ENCODE measurements at regions not wholly inside any gene's neighbourhood (a gene's known extent, or its start where the extent isn't known, plus 50 kb on each side); places are given as distances from the start of the nearest gene placed in this dataset.

- Histone ChIP-seq H3K36me3 (ENCODE audit: control insufficient read depth, insufficient read depth, low read length) (no peaks in the 10 kb centered on the region), H3K4me3 (ENCODE audit: low read depth, low read length) (no peak overlapping the region), H3K4me1 (ENCODE audit: control insufficient read depth, insufficient read depth, low read length, poor library complexity, severe bottlenecking) (no peaks in the 10 kb centered on the region), H3K27ac (ENCODE audit: insufficient read depth, low read length, poor library complexity, severe bottlenecking) (no peak overlapping the region), H3K9me3 (ENCODE audit: control insufficient read depth in 2 of 2, low read length in 2 of 2) (no peaks in the 10 kb centered on the region), H3K27me3 (ENCODE audit: control insufficient read depth, insufficient read depth, low read length) (no peaks in the 10 kb centered on the region)
- ATAC-seq (ENCODE audit: low read depth in 2 of 2) (no peak), DNase-seq (peak in 1 of 3 donors; percentile 51)
- H3K27me3 Mint-ChIP-seq = no peaks in the 10 kb centered on the region
- H3K36me3 Mint-ChIP-seq = peaks cover 22% of the 10 kb centered on the region
- H3K9me3 Mint-ChIP-seq = peaks cover 0 to 1% (median 0%) of the 10 kb centered on the region in 7 donors
- no peak overlapping the region for H3K27ac Mint-ChIP-seq
- no peak overlapping the region for H3K4me3 Mint-ChIP-seq
- peaks cover 0 to 7% (median 4%) of the 10 kb centered on the region in 4 donors for H3K4me1 Mint-ChIP-seq
These were observed 133.7 kb downstream of the AEBP2 start for GRCh38 chr12:19572920-19573558.

GRCh38 chr12:19573866-19574265, 134.6 kb downstream of the AEBP2 start:
- Histone ChIP-seq H3K4me1 (ENCODE audit: control insufficient read depth, insufficient read depth, low read length, poor library complexity, severe bottlenecking) (no peaks in the 10 kb centered on the region), H3K27ac (ENCODE audit: insufficient read depth, low read length, poor library complexity, severe bottlenecking) (no peak overlapping the region), H3K9me3 (ENCODE audit: control insufficient read depth in 2 of 2, low read length in 2 of 2) (no peaks in the 10 kb centered on the region), H3K27me3 (ENCODE audit: control insufficient read depth, insufficient read depth, low read length) (no peaks in the 10 kb centered on the region), H3K4me3 (ENCODE audit: low read depth, low read length) (no peak overlapping the region), H3K36me3 (ENCODE audit: control insufficient read depth, insufficient read depth, low read length) (no peaks in the 10 kb centered on the region)
- H3K4me1 Mint-ChIP-seq = peaks cover 0 to 7% (median 4%) of the 10 kb centered on the region in 4 donors
- no peak for DNase-seq
- ATAC-seq (ENCODE audit: low read depth in 2 of 2) = no peak
- H3K36me3 Mint-ChIP-seq = peaks cover 22% of the 10 kb centered on the region
- no peak overlapping the region for H3K27ac Mint-ChIP-seq
- no peaks in the 10 kb centered on the region for H3K27me3 Mint-ChIP-seq
- H3K4me3 Mint-ChIP-seq = no peak overlapping the region
- H3K9me3 Mint-ChIP-seq = peaks cover 0 to 1% (median 0%) of the 10 kb centered on the region in 7 donors

GRCh38 chr12:19574601-19575000, 135.3 kb downstream of the AEBP2 start:
- no peak for DNase-seq
- Mint-ChIP-seq H3K4me3 (no peak overlapping the region), H3K4me1 (peaks cover 0 to 7% (median 4%) of the 10 kb centered on the region in 4 donors), H3K36me3 (peaks cover 26% of the 10 kb centered on the region), H3K27ac (no peak overlapping the region), H3K27me3 (no peaks in the 10 kb centered on the region), H3K9me3 (peaks cover 0 to 2% (median 0%) of the 10 kb centered on the region in 7 donors)
- H3K36me3 ChIP-seq (ENCODE audit: control insufficient read depth, insufficient read depth, low read length) = no peaks in the 10 kb centered on the region
- H3K27ac ChIP-seq (ENCODE audit: insufficient read depth, low read length, poor library complexity, severe bottlenecking) = no peak overlapping the region
- no peak for ATAC-seq (ENCODE audit: low read depth in 2 of 2)
- H3K27me3 ChIP-seq (ENCODE audit: control insufficient read depth, insufficient read depth, low read length) = no peaks in the 10 kb centered on the region
- no peaks in the 10 kb centered on the region for H3K9me3 ChIP-seq (ENCODE audit: control insufficient read depth in 2 of 2, low read length in 2 of 2)
- H3K4me1 ChIP-seq (ENCODE audit: control insufficient read depth, insufficient read depth, low read length, poor library complexity, severe bottlenecking) = no peaks in the 10 kb centered on the region
- no peak overlapping the region for H3K4me3 ChIP-seq (ENCODE audit: low read depth, low read length)

- DNase-seq = no peak
- Histone ChIP-seq H3K4me3 (ENCODE audit: low read depth, low read length) (no peak overlapping the region), H3K27me3 (ENCODE audit: control insufficient read depth, insufficient read depth, low read length) (no peaks in the 10 kb centered on the region), H3K36me3 (ENCODE audit: control insufficient read depth, insufficient read depth, low read length) (no peaks in the 10 kb centered on the region), H3K27ac (ENCODE audit: insufficient read depth, low read length, poor library complexity, severe bottlenecking) (no peak overlapping the region), H3K4me1 (ENCODE audit: control insufficient read depth, insufficient read depth, low read length, poor library complexity, severe bottlenecking) (no peaks in the 10 kb centered on the region), H3K9me3 (ENCODE audit: control insufficient read depth in 2 of 2, low read length in 2 of 2) (no peaks in the 10 kb centered on the region)
- Mint-ChIP-seq H3K27ac (no peak overlapping the region), H3K36me3 (peaks cover 25% of the 10 kb centered on the region), H3K4me3 (no peak overlapping the region), H3K27me3 (no peaks in the 10 kb centered on the region), H3K4me1 (peaks cover 0 to 7% (median 3%) of the 10 kb centered on the region in 4 donors), H3K9me3 (peaks cover 0 to 7% (median 0%) of the 10 kb centered on the region in 7 donors)
- ATAC-seq (ENCODE audit: low read depth in 2 of 2) = no peak
These were observed 136.3 kb downstream of the AEBP2 start for GRCh38 chr12:19575337-19576243.

- Histone ChIP-seq H3K4me1 (ENCODE audit: control insufficient read depth, insufficient read depth, low read length, poor library complexity, severe bottlenecking) (no peaks in the 10 kb centered on the region), H3K27ac (ENCODE audit: insufficient read depth, low read length, poor library complexity, severe bottlenecking) (no peak overlapping the region), H3K4me3 (ENCODE audit: low read depth, low read length) (no peak overlapping the region), H3K36me3 (ENCODE audit: control insufficient read depth, insufficient read depth, low read length) (no peaks in the 10 kb centered on the region), H3K9me3 (ENCODE audit: control insufficient read depth in 2 of 2, low read length in 2 of 2) (peaks cover under 1 to 5% of the 10 kb centered on the region in 2 experiments), H3K27me3 (ENCODE audit: control insufficient read depth, insufficient read depth, low read length) (no peaks in the 10 kb centered on the region)
- Mint-ChIP-seq H3K27ac (peak overlapping the region in 1 of 3 donors; percentile 27), H3K4me1 (peaks cover 0 to 7% (median 2%) of the 10 kb centered on the region in 4 donors), H3K9me3 (peaks cover 0 to 14% (median 3%) of the 10 kb centered on the region in 7 donors), H3K36me3 (peaks cover 24% of the 10 kb centered on the region), H3K27me3 (no peaks in the 10 kb centered on the region), H3K4me3 (no peak overlapping the region)
- ATAC-seq (ENCODE audit: low read depth in 2 of 2) (no peak), DNase-seq (no peak)
These were observed 137.4 kb downstream of the AEBP2 start for GRCh38 chr12:19576506-19577280.

GRCh38 chr12:19577281-19577530, 137.9 kb downstream of the AEBP2 start:
- Histone ChIP-seq H3K36me3 (ENCODE audit: control insufficient read depth, insufficient read depth, low read length) (no peaks in the 10 kb centered on the region), H3K27me3 (ENCODE audit: control insufficient read depth, insufficient read depth, low read length) (no peaks in the 10 kb centered on the region), H3K4me3 (ENCODE audit: low read depth, low read length) (no peak overlapping the region), H3K27ac (ENCODE audit: insufficient read depth, low read length, poor library complexity, severe bottlenecking) (no peak overlapping the region), H3K9me3 (ENCODE audit: control insufficient read depth in 2 of 2, low read length in 2 of 2) (peaks cover 5% of the 10 kb centered on the region in 2 experiments), H3K4me1 (ENCODE audit: control insufficient read depth, insufficient read depth, low read length, poor library complexity, severe bottlenecking) (no peaks in the 10 kb centered on the region)
- Mint-ChIP-seq H3K36me3 (peaks cover 29% of the 10 kb centered on the region), H3K4me1 (peaks cover 0 to 7% (median 2%) of the 10 kb centered on the region in 4 donors), H3K9me3 (peaks cover 0 to 17% (median 4%) of the 10 kb centered on the region in 7 donors), H3K27ac (no peak overlapping the region), H3K4me3 (no peak overlapping the region), H3K27me3 (no peaks in the 10 kb centered on the region)
- no peak for DNase-seq
- ATAC-seq (ENCODE audit: low read depth in 2 of 2) = no peak

- Mint-ChIP-seq H3K27ac (no peak overlapping the region), H3K27me3 (no peaks in the 10 kb centered on the region), H3K4me3 (no peak overlapping the region), H3K9me3 (peaks cover 4 to 42% (median 9%) of the 10 kb centered on the region in 7 donors), H3K4me1 (no peaks in the 10 kb centered on the region), H3K36me3 (peaks cover 39% of the 10 kb centered on the region)
- Histone ChIP-seq H3K9me3 (ENCODE audit: control insufficient read depth in 2 of 2, low read length in 2 of 2) (peaks cover 16 to 25% of the 10 kb centered on the region in 2 experiments), H3K4me3 (ENCODE audit: low read depth, low read length) (no peak overlapping the region), H3K36me3 (ENCODE audit: control insufficient read depth, insufficient read depth, low read length) (no peaks in the 10 kb centered on the region), H3K4me1 (ENCODE audit: control insufficient read depth, insufficient read depth, low read length, poor library complexity, severe bottlenecking) (no peaks in the 10 kb centered on the region), H3K27ac (ENCODE audit: insufficient read depth, low read length, poor library complexity, severe bottlenecking) (no peak overlapping the region), H3K27me3 (ENCODE audit: control insufficient read depth, insufficient read depth, low read length) (no peaks in the 10 kb centered on the region)
- ATAC-seq (ENCODE audit: low read depth in 2 of 2) (no peak), DNase-seq (no peak)
These were observed 145.4 kb downstream of the AEBP2 start for GRCh38 chr12:19584732-19585131.

All from CD4-positive, CD25-positive, alpha-beta regulatory T cell (primary cell).